HG02973 (cell line): ENCODE measurements at regions not wholly inside any gene's neighbourhood (a gene's known extent, or its start where the extent isn't known, plus 50 kb on each side); places are given as distances from the start of the nearest gene placed in this dataset.
"Not testable (repeated sequence)": the region's sequence is repeated elsewhere in the genome, so short reads cannot be mapped to it uniquely, and the experiment has no call there.

ENCODE experiments used
- ATAC-seq: cut with Tn5 transposase; IDR thresholded peaks from one replicate; pipeline ENCODE4 v1.9.1; 2021; ENCODE audit warnings: moderate library complexity; ENCODE audit not compliant: unreplicated experiment

- ATAC-seq = no peak
Measured at GRCh38 chr6:153442096-153442495, 311.0 kb upstream of the RGS17 start.

GRCh38 chr6:153437193-153437592, 306.1 kb upstream of the RGS17 start:
- no peak for ATAC-seq

- ATAC-seq = no peak
Measured at GRCh38 chr6:153436351-153436750, 305.3 kb upstream of the RGS17 start.

GRCh38 chr6:153435787-153436186, 304.7 kb upstream of the RGS17 start:
- ATAC-seq = no peak

- no peak for ATAC-seq
Measured at GRCh38 chr6:153425536-153425935, 294.5 kb upstream of the RGS17 start.

- no peak for ATAC-seq
Measured at GRCh38 chr6:153424719-153425400, 293.8 kb upstream of the RGS17 start.

GRCh38 chr6:153412519-153412918, 281.4 kb upstream of the RGS17 start:
- ATAC-seq = no peak

GRCh38 chr6:153411070-153411648, 280.1 kb upstream of the RGS17 start:
- ATAC-seq = no peak

GRCh38 chr6:153405931-153406330, 274.8 kb upstream of the RGS17 start:
- no peak for ATAC-seq

- no peak for ATAC-seq
Measured at GRCh38 chr6:153401751-153402150, 270.7 kb upstream of the RGS17 start.

- no peak for ATAC-seq
Measured at GRCh38 chr6:153392156-153392555, 261.1 kb upstream of the RGS17 start.

GRCh38 chr6:153373869-153374268, 242.8 kb upstream of the RGS17 start:
- no peak for ATAC-seq

- no peak for ATAC-seq
Measured at GRCh38 chr6:153368131-153368530, 237.0 kb upstream of the RGS17 start.

- no peak for ATAC-seq
Measured at GRCh38 chr6:153367021-153367420, 235.9 kb upstream of the RGS17 start.

- no peak for ATAC-seq
Measured at GRCh38 chr6:153357391-153357790, 226.3 kb upstream of the RGS17 start.

- ATAC-seq = no peak
Measured at GRCh38 chr6:153340568-153340967, 209.5 kb upstream of the RGS17 start.

- no peak for ATAC-seq
Measured at GRCh38 chr6:153334121-153334520, 203.0 kb upstream of the RGS17 start.

GRCh38 chr6:153331221-153331620, 200.1 kb upstream of the RGS17 start:
- ATAC-seq = not testable (repeated sequence)

GRCh38 chr6:153328194-153328593, 197.1 kb upstream of the RGS17 start:
- ATAC-seq = no peak

GRCh38 chr6:153325661-153326060, 194.6 kb upstream of the RGS17 start:
- no peak for ATAC-seq

GRCh38 chr6:153312634-153313033, 181.6 kb upstream of the RGS17 start:
- ATAC-seq = no peak

GRCh38 chr6:153309651-153310050, 178.6 kb upstream of the RGS17 start:
- ATAC-seq = no peak

- ATAC-seq = no peak
Measured at GRCh38 chr6:153302133-153302532, 171.1 kb upstream of the RGS17 start.
